Sigmoid colon (tissue), 6 donors: ENCODE measurements at regions not wholly inside any gene's neighbourhood (a gene's known extent, or its start where the extent isn't known, plus 50 kb on each side); places are given as distances from the start of the nearest gene placed in this dataset.
"Not testable (repeated sequence)": the region's sequence is repeated elsewhere in the genome, so short reads cannot be mapped to it uniquely, and the experiment has no call there.

ENCODE experiments used
- DNase-seq: peaks from one replicate; pipeline ENCODE4 v3.0.0-alpha.2; 2019
- H3K27ac ChIP-seq, 4 donors: fragments of 200-600 bp; sonication (generic); one replicate each; pipeline ENCODE4 v1.5.1; 2016 to 2019; ENCODE audit warnings: mild to moderate bottlenecking in 1 of 4
- H3K27me3 ChIP-seq, 3 donors: fragments of 200-600 bp; sonication (generic); one replicate each; pipeline ENCODE4 v1.5.1; 2019; ENCODE audit warnings: mild to moderate bottlenecking in 1 of 3
- H3K36me3 ChIP-seq, 4 donors: fragments of 200-600 bp; sonication (generic); one replicate each; pipeline ENCODE4 v1.5.1; 2016 to 2019
- H3K4me1 ChIP-seq, 4 donors: fragments of 200-600 bp; sonication (generic); one replicate each; pipeline ENCODE4 v1.5.1; 2017 to 2019
- H3K4me3 ChIP-seq, 4 donors: fragments of 200-600 bp; sonication (generic); one replicate each; pipeline ENCODE4 v1.5.1; 2017 to 2019; ENCODE audit warnings: mild to moderate bottlenecking in 2 of 4, moderate library complexity in 1 of 4
- H3K9me3 ChIP-seq, 4 donors: fragments of 200-600 bp in 3 of 4; sonication (generic) in 3 of 4; one replicate each; pipeline versions ENCODE4 v1.5.1 to v1.6.1; 2013 to 2019
- CTCF ChIP-seq, 4 experiments: fragments of 450-650 bp in 3 of 4; fragments of 200-600 bp in 1 of 4; IDR thresholded peaks; one replicate each; pipeline ENCODE4 v1.5.1; 2016 to 2019; ENCODE audit warnings: antibody characterized with exemption in 4 of 4, mild to moderate bottlenecking in 3 of 4, moderate library complexity in 2 of 4
- EP300 ChIP-seq, 4 donors: sonication (generic); formaldehyde crosslinking; IDR thresholded peaks; one replicate each; pipeline ENCODE4 v1.6.1; 2017; ENCODE audit warnings: antibody characterized with exemption in 4 of 4
- POLR2A ChIP-seq, 2 donors: fragments of 450-650 bp; IDR thresholded peaks; one replicate each; pipeline ENCODE4 v1.6.1; 2016; ENCODE audit warnings: antibody characterized with exemption in 2 of 2, mild to moderate bottlenecking in 2 of 2, moderate library complexity in 2 of 2
- POLR2AphosphoS5 ChIP-seq, 4 donors: sonication (generic); formaldehyde crosslinking; IDR thresholded peaks; one replicate each; pipeline ENCODE4 v1.6.1; 2017; ENCODE audit warnings: antibody characterized with exemption in 4 of 4
- WGBS, 2 donors: extraction: QIAGEN DNeasy Blood & Tissue Kit; methylation state at CpG; one replicate each; pipeline ENCODE4 v1.1.7; 2013; 5-methylcytosine and 5-hydroxymethylcytosine counted together
- intact Hi-C: fragments of 100-400 bp; cut with DNase I; formaldehyde crosslinking; loops from one replicate; pipeline ENCODE4 v1.15.1; 2023
- donor health status: healthy with polysubstance abuse.
- donor health status: healthy.

DNA sequence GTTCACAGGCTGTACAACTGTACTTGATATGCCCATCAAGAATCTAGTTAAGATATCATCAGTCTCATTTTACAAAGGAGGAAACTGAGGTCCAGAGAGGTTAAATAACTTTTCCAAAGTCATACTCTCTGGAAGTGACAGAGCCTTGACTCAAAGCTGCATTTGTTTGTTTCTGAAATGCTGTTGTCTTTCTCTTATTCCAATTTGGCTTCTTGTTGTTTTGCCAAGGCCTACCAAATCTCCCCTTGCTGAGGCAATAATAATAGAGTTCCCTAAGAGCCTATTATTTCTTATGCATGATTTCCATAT is 79.8 kb upstream of the C12orf71 start:
- Histone ChIP-seq H3K9me3 (no peaks in the 10 kb centered on the region), H3K4me3 (no peak overlapping the region), H3K27me3 (no peaks in the 10 kb centered on the region), H3K36me3 (no peaks in the 10 kb centered on the region), H3K4me1 (no peaks in the 10 kb centered on the region), H3K27ac (no peak overlapping the region)
- intact Hi-C loops, result no loop called here
- no peak for TF ChIP-seq POLR2AphosphoS5 (IDR thresholded peaks at IDR 0.05)
- DNase-seq, result no peak

DNA sequence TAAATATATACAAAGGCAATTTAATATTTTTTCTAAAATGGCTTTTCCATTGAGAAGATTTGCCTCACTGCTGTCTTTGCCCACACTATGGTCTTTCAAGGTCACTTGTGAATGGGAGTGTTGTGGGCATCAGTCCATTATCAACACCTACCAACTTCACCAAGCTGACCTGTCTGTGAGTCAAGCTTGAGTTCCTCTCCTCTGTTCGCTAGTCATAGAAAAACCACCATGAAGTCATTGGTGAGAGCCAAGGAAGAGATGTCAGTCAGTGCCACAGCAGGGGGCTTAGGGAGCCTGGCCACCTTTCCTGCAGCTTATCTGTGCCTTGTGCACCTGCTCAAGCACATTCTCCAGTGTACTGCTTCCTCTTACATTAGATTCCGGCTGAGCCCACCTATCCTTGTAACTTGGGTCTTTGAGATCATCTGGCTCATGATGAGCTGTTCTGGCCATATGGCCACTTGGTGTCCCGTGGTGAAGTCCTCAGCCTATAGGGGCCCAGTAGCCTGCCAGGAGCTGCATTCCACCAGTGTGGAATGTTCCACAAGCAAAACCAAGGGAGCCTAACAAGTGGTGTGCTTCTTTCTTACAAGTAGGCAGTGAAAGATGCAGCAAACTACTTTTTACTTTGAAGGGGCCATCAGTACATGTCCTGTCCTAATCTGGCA is 80.8 kb upstream of the C12orf71 start:
- Histone ChIP-seq H3K27ac (no peak overlapping the region), H3K4me1 (no peaks in the 10 kb centered on the region), H3K36me3 (no peaks in the 10 kb centered on the region), H3K9me3 (no peaks in the 10 kb centered on the region), H3K27me3 (no peaks in the 10 kb centered on the region), H3K4me3 (no peak overlapping the region)
- DNase-seq, result no peak
- 79 to 82% methylated on average over 3 of the region's 3 CpGs for WGBS, 2 donors
- no peak for TF ChIP-seq POLR2AphosphoS5 (IDR thresholded peaks at IDR 0.05)
- TF ChIP-seq POLR2A (IDR thresholded peaks at IDR 0.05), result no peak
- no peak for TF ChIP-seq CTCF (IDR thresholded peaks at IDR 0.05)
- no peak for TF ChIP-seq EP300 (IDR thresholded peaks at IDR 0.05)
- intact Hi-C loops, result no loop called here

- WGBS, 2 donors, result 54 to 78% methylated on average over 1 of the region's 1 CpG
- intact Hi-C loops, result no loop called here
- no peak for TF ChIP-seq POLR2AphosphoS5 (IDR thresholded peaks at IDR 0.05)
- no peak for TF ChIP-seq CTCF (IDR thresholded peaks at IDR 0.05)
- no peak for TF ChIP-seq POLR2A (IDR thresholded peaks at IDR 0.05)
- no peak for TF ChIP-seq EP300 (IDR thresholded peaks at IDR 0.05)
- H3K4me3 ChIP-seq, result no peak overlapping the region
- no peak for DNase-seq
- H3K36me3 ChIP-seq, result no peaks in the 10 kb centered on the region
- no peaks in the 10 kb centered on the region for H3K9me3 ChIP-seq
- no peaks in the 10 kb centered on the region for H3K27me3 ChIP-seq
- H3K4me1 ChIP-seq, result no peaks in the 10 kb centered on the region
- H3K27ac ChIP-seq, result no peak overlapping the region
Observed at GRCh38 chr12:27163894-27164293, 80.2 kb upstream of the STK38L start.

DNA sequence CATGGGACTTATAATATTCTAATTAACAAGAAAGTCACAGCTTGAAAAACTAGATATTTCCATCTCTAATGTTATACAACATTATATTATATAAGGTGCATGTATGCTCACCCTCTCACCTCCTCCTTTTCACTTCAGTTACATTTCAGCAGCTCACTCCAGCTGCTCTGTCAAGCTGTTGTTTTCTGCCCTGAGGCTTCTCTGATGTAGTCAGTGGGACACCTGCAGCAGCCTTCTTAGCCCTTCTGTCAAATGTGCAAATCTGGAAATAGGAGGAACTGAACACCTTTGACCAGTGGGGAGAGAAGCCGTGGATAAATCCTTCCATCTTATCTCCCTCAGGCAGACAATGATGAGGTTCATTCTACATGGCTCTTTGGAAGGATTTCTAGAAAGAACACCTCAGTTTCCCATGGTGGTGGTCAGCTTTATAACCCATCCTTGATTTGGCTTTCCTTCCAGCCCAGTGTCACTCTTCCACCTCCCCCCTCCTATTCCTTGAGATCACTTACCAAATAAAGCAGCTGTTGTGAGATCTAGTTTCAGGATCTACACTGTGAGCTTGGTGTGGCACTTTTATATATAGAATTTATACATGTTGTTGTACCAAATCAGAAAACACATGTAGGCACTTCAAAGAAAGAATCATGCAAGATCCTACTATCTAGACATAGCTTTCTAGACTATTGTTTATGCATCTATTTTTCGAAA is 79.6 kb upstream of the STK38L start:
- DNase-seq, result no peak
- 86 to 88% methylated on average over 2 of the region's 2 CpGs for WGBS, 2 donors
- no peaks in the 10 kb centered on the region for H3K36me3 ChIP-seq

GRCh38 chr12:27165958-27166357 is 78.1 kb upstream of the STK38L start:
- H3K4me1 ChIP-seq, DNase-seq, intact Hi-C loops, H3K27ac ChIP-seq, H3K36me3 ChIP-seq, H3K9me3 ChIP-seq, H3K27me3 ChIP-seq, H3K4me3 ChIP-seq: not testable (repeated sequence)
- 34 to 75% methylated on average over 1 of the region's 1 CpG for WGBS, 2 donors

More for the DNA sequence above, 79.6 kb upstream of the STK38L start:
- TF ChIP-seq CTCF (IDR thresholded peaks at IDR 0.05), result no peak
- no peak for TF ChIP-seq POLR2A (IDR thresholded peaks at IDR 0.05)
- TF ChIP-seq POLR2AphosphoS5 (IDR thresholded peaks at IDR 0.05), result no peak
- no peak for TF ChIP-seq EP300 (IDR thresholded peaks at IDR 0.05)
- Histone ChIP-seq H3K4me3 (no peak overlapping the region), H3K27ac (no peak overlapping the region), H3K27me3 (no peaks in the 10 kb centered on the region), H3K9me3 (no peaks in the 10 kb centered on the region), H3K4me1 (no peaks in the 10 kb centered on the region)
- intact Hi-C loops, result no loop called here

DNA sequence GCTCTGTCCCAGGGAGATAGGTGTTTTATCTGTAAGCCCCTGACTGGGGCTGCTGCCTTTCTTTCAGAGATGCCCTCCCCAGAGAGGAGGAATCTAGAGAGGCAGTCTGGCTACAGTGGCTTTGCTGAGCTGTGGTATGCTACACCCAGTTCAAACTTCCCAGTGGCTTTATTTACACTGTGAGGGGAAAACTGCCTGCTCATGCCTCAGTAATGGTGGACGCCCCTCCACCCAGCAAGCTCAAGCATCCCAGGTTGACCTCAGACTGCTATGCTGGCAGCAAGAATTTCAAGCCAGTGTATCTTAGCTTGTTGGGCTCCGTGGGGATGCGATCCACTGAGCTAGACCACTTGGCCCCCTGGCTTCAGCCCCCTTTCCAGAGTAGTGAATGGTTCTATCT is 72.6 kb upstream of the STK38L start:
- H3K9me3 ChIP-seq, H3K4me3 ChIP-seq, H3K36me3 ChIP-seq, H3K4me1 ChIP-seq, H3K27ac ChIP-seq, intact Hi-C loops, DNase-seq, H3K27me3 ChIP-seq: not testable (repeated sequence)
- WGBS, 2 donors, result 95 to 96% methylated on average over 3 of the region's 3 CpGs
